GM23338 (cell line): ENCODE measurements at regions not wholly inside any gene's neighbourhood (a gene's known extent, or its start where the extent isn't known, plus 50 kb on each side); places are given as distances from the start of the nearest gene placed in this dataset.

ENCODE experiments used
- ATAC-seq: fragments of 200-7000 bp; cut with Tn5 transposase; 3 replicates; pipeline ENCODE4 v1.9.1; 2020
- DNase-seq: peaks from one replicate; pipeline ENCODE4 v3.0.0-alpha.2; 2015; ENCODE audit warnings: low spot score
- H2AFZ ChIP-seq: fragments of 200-600 bp; sonication (generic); 2 replicates; pipeline ENCODE4 v1.8.0; 2016; ENCODE audit warnings: antibody characterized with exemption, mild to moderate bottlenecking, moderate library complexity
- H3F3A ChIP-seq: fragments of 200-600 bp; sonication (generic); replicated peaks from 2 replicates; pipeline ENCODE4 v1.8.0; 2017; ENCODE audit warnings: antibody characterized with exemption, mixed run types, low read depth
- H3K27ac ChIP-seq: fragments of 200-600 bp; sonication (generic); 2 replicates; pipeline ENCODE4 v1.6.1; 2016; ENCODE audit warnings: low read depth
- H3K27me3 ChIP-seq: fragments of 200-600 bp; sonication (generic); 2 replicates; pipeline ENCODE4 v1.8.0; 2016; ENCODE audit warnings: mild to moderate bottlenecking, mixed run types, moderate library complexity; ENCODE audit not compliant: insufficient read depth
- H3K36me3 ChIP-seq: fragments of 200-600 bp; sonication (generic); 2 replicates; pipeline ENCODE4 v1.8.0; 2016; ENCODE audit warnings: mild to moderate bottlenecking; ENCODE audit not compliant: insufficient read depth
- H3K4me1 ChIP-seq: fragments of 200-600 bp; sonication (generic); 2 replicates; pipeline ENCODE4 v1.8.0; 2016; ENCODE audit warnings: mild to moderate bottlenecking, moderate library complexity; ENCODE audit not compliant: insufficient read depth
- H3K4me2 ChIP-seq: fragments of 200-600 bp; sonication (generic); 2 replicates; pipeline ENCODE4 v1.7.1; 2017; ENCODE audit warnings: mixed run types
- H3K4me3 ChIP-seq: fragments of 200-600 bp; sonication (generic); 2 replicates; pipeline ENCODE4 v1.6.1; 2016; ENCODE audit warnings: mixed run types
- H3K79me2 ChIP-seq: fragments of 200-600 bp; sonication (generic); replicated peaks from 2 replicates; pipeline ENCODE4 v1.8.0; 2017; ENCODE audit warnings: mild to moderate bottlenecking; ENCODE audit not compliant: insufficient read depth
- H3K9me2 ChIP-seq: fragments of 200-600 bp; sonication (generic); 2 replicates; pipeline ENCODE4 v1.8.0; 2017; ENCODE audit not compliant: insufficient read depth
- H4K20me1 ChIP-seq: fragments of 200-600 bp; sonication (generic); replicated peaks from 2 replicates; pipeline ENCODE4 v1.8.0; 2017; ENCODE audit warnings: mild to moderate bottlenecking; ENCODE audit not compliant: insufficient read depth
- H3K27ac Mint-ChIP-seq: 2 replicates; pipeline ENCODE4 v1.8.0; 2020; ENCODE audit warnings: inconsistent platforms, mild to moderate bottlenecking, moderate library complexity, mixed read lengths
- H3K27me3 Mint-ChIP-seq: 3 replicates; pipeline ENCODE4 v1.8.0; 2022; ENCODE audit warnings: low read depth, mild to moderate bottlenecking, moderate library complexity, mixed read lengths, inconsistent platforms; ENCODE audit not compliant: insufficient read depth, poor library complexity
- H3K36me3 Mint-ChIP-seq: 3 replicates; pipeline ENCODE4 v1.8.0; 2021; ENCODE audit warnings: low read depth, mild to moderate bottlenecking, inconsistent platforms, moderate library complexity, mixed read lengths
- H3K4me1 Mint-ChIP-seq: 3 replicates; pipeline ENCODE4 v1.8.0; 2020; ENCODE audit warnings: mild to moderate bottlenecking, inconsistent platforms, mixed read lengths
- H3K4me3 Mint-ChIP-seq: 3 replicates; pipeline ENCODE4 v1.8.0; 2021; ENCODE audit warnings: moderate library complexity, mild to moderate bottlenecking, inconsistent platforms, mixed read lengths
- H3K9me3 Mint-ChIP-seq: 3 replicates; pipeline ENCODE4 v1.8.0; 2020; ENCODE audit warnings: moderate library complexity, mild to moderate bottlenecking, inconsistent platforms, mixed read lengths
- CREB1 ChIP-seq: fragments of 250-450 bp; sonication (Bioruptor Pico); IDR thresholded peaks from 2 replicates; pipeline ENCODE4 v1.5.0; 2020; ENCODE audit warnings: low read depth, mild to moderate bottlenecking, moderate library complexity
- CTCF ChIP-seq, 2 experiments: fragments of 200-600 bp in 1 of 2; sonication (generic) in 1 of 2; conservative IDR thresholded peaks; 2 replicates each; pipeline versions ENCODE4 v1.5.1 to v1.6.1; 2016 to 2017; ENCODE audit warnings: antibody characterized with exemption in 2 of 2, low read depth in 2 of 2, mild to moderate bottlenecking in 2 of 2, moderate library complexity in 1 of 2
- ETS1 ChIP-seq: IDR thresholded peaks from 2 replicates; pipeline ENCODE4 v1.6.1; 2016; ENCODE audit warnings: antibody characterized with exemption
- EZH2 ChIP-seq: fragments of 200-600 bp; sonication (generic); IDR thresholded peaks from one replicate; pipeline ENCODE4 v1.8.0; 2017; ENCODE audit warnings: antibody characterized with exemption, mild to moderate bottlenecking, low read depth; ENCODE audit not compliant: unreplicated experiment
- EZH2phosphoT487 ChIP-seq: fragments of 200-600 bp; sonication (generic); IDR thresholded peaks from one replicate; pipeline ENCODE4 v1.8.1; 2018; ENCODE audit warnings: antibody characterized with exemption; ENCODE audit not compliant: unreplicated experiment
- JUNB ChIP-seq: IDR thresholded peaks from one replicate; pipeline ENCODE4 v1.6.1; 2016; ENCODE audit warnings: antibody characterized with exemption; ENCODE audit not compliant: unreplicated experiment
- NANOG ChIP-seq: IDR thresholded peaks from 2 replicates; pipeline ENCODE4 v1.6.1; 2016; ENCODE audit warnings: antibody characterized with exemption, borderline replicate concordance
- POLR2AphosphoS5 ChIP-seq: IDR thresholded peaks from 2 replicates; pipeline ENCODE4 v1.6.1; 2016; ENCODE audit warnings: antibody characterized with exemption, low read depth
- REST ChIP-seq: IDR thresholded peaks from one replicate; pipeline ENCODE4 v1.6.1; 2018; ENCODE audit warnings: antibody characterized with exemption; ENCODE audit not compliant: unreplicated experiment
- STAT1 ChIP-seq: IDR thresholded peaks from one replicate; pipeline ENCODE4 v1.6.1; 2016; ENCODE audit warnings: antibody characterized with exemption; ENCODE audit not compliant: unreplicated experiment
- ZNF114 ChIP-seq: fragments of 250-450 bp; sonication (Bioruptor Pico); IDR thresholded peaks from 2 replicates; pipeline ENCODE4 v1.5.0; 2020; ENCODE audit warnings: mild to moderate bottlenecking, moderate library complexity
- ZNF331 ChIP-seq: fragments of 250-450 bp; sonication (Bioruptor Pico); IDR thresholded peaks from 2 replicates; pipeline ENCODE4 v1.5.0; 2020; ENCODE audit warnings: low read depth, mild to moderate bottlenecking, moderate library complexity
- TF ChIP-seq, protein P1 (sequence below): fragments of 250-450 bp; sonication (Bioruptor Pico); IDR thresholded peaks from 2 replicates; pipeline ENCODE4 v1.5.0; 2020; ENCODE audit warnings: mild to moderate bottlenecking, moderate library complexity

DNA sequence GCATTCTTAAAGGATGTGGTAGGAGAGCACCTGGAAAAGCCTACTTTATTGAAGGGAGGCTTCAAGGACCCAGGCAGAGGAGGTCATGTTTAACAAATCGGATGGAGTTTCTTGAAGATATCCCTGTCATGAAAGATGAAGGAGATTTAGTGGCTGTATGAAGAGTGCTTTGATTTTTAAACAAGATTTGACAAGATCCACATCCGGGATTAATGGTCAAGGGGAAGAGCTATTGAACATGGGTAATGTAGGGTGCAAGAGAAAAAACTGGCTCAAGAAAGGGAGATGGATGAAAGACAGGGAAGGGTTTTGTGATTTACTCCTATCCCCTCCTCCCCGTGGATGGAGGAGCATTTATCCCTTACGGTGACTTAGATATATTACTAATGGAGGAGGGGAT, 113.1 kb upstream of the OSR1 start:
- Histone ChIP-seq H3K36me3 (no peaks in the 10 kb centered on the region), H3K9me2 (peaks cover 31% of the 10 kb centered on the region), H3K27ac (no peak overlapping the region), H3K4me3 (no peak overlapping the region), H3K4me1 (peaks cover 20% of the 10 kb centered on the region), H3K4me2 (no peak overlapping the region; the same call in 1 of the 2 replicates), H3K79me2 (no peaks in the 10 kb centered on the region), H3K27me3 (no peaks in the 10 kb centered on the region), H2AFZ (no peak overlapping the region), H3F3A (no peaks in the 10 kb centered on the region), H4K20me1 (no peaks in the 10 kb centered on the region)
- no peak for ATAC-seq
- H3K4me1 Mint-ChIP-seq: peaks cover 25% of the 10 kb centered on the region
- no peak for DNase-seq
- H3K27me3 Mint-ChIP-seq: peaks cover 2% of the 10 kb centered on the region
- H3K4me3 Mint-ChIP-seq: no peak overlapping the region
- H3K27ac Mint-ChIP-seq: no peak overlapping the region
- no peaks in the 10 kb centered on the region for H3K36me3 Mint-ChIP-seq
- TF ChIP-seq ZNF331 (CRISPR knock-in tag): no peak
- TF ChIP-seq NANOG: no peak
- TF ChIP-seq ETS1: no peak
- TF ChIP-seq REST: no peak
- TF ChIP-seq, protein P1, sequence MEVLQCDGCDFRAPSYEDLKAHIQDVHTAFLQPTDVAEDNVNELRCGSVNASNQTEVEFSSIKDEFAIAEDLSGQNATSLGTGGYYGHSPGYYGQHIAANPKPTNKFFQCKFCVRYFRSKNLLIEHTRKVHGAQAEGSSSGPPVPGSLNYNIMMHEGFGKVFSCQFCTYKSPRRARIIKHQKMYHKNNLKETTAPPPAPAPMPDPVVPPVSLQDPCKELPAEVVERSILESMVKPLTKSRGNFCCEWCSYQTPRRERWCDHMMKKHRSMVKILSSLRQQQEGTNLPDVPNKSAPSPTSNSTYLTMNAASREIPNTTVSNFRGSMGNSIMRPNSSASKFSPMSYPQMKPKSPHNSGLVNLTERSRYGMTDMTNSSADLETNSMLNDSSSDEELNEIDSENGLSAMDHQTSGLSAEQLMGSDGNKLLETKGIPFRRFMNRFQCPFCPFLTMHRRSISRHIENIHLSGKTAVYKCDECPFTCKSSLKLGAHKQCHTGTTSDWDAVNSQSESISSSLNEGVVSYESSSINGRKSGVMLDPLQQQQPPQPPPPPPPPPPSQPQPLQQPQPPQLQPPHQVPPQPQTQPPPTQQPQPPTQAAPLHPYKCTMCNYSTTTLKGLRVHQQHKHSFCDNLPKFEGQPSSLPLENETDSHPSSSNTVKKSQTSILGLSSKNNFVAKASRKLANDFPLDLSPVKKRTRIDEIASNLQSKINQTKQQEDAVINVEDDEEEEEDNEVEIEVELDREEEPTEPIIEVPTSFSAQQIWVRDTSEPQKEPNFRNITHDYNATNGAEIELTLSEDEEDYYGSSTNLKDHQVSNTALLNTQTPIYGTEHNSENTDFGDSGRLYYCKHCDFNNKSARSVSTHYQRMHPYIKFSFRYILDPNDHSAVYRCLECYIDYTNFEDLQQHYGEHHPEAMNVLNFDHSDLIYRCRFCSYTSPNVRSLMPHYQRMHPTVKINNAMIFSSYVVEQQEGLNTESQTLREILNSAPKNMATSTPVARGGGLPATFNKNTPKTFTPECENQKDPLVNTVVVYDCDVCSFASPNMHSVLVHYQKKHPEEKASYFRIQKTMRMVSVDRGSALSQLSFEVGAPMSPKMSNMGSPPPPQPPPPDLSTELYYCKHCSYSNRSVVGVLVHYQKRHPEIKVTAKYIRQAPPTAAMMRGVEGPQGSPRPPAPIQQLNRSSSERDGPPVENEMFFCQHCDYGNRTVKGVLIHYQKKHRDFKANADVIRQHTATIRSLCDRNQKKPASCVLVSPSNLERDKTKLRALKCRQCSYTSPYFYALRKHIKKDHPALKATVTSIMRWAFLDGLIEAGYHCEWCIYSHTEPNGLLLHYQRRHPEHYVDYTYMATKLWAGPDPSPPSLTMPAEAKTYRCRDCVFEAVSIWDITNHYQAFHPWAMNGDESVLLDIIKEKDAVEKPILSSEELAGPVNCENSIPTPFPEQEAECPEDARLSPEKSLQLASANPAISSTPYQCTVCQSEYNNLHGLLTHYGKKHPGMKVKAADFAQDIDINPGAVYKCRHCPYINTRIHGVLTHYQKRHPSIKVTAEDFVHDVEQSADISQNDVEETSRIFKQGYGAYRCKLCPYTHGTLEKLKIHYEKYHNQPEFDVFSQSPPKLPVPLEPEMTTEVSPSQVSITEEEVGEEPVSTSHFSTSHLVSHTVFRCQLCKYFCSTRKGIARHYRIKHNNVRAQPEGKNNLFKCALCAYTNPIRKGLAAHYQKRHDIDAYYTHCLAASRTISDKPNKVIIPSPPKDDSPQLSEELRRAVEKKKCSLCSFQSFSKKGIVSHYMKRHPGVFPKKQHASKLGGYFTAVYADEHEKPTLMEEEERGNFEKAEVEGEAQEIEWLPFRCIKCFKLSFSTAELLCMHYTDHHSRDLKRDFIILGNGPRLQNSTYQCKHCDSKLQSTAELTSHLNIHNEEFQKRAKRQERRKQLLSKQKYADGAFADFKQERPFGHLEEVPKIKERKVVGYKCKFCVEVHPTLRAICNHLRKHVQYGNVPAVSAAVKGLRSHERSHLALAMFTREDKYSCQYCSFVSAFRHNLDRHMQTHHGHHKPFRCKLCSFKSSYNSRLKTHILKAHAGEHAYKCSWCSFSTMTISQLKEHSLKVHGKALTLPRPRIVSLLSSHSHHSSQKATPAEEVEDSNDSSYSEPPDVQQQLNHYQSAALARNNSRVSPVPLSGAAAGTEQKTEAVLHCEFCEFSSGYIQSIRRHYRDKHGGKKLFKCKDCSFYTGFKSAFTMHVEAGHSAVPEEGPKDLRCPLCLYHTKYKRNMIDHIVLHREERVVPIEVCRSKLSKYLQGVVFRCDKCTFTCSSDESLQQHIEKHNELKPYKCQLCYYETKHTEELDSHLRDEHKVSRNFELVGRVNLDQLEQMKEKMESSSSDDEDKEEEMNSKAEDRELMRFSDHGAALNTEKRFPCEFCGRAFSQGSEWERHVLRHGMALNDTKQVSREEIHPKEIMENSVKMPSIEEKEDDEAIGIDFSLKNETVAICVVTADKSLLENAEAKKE (CRISPR knock-in tag): no peak
- no peak for TF ChIP-seq JUNB
- no peak for TF ChIP-seq CTCF (conservative IDR thresholded peaks at IDR 0.05; ENCODE audit: low read depth in 2 of 2)
- no peak for TF ChIP-seq ZNF114 (CRISPR knock-in tag)
- TF ChIP-seq EZH2phosphoT487: no peak
- TF ChIP-seq EZH2: no peak
- TF ChIP-seq CREB1: no peak
- TF ChIP-seq POLR2AphosphoS5: no peak
- no peak for TF ChIP-seq STAT1
- H3K9me3 Mint-ChIP-seq: no peaks in the 10 kb centered on the region
